Panc1 (cell line): ENCODE measurements at regions not wholly inside any gene's neighbourhood (a gene's known extent, or its start where the extent isn't known, plus 50 kb on each side); places are given as distances from the start of the nearest gene placed in this dataset.

Experiments
- POLR2AphosphoS5 ChIP-seq: IDR thresholded peaks from 2 replicates; pipeline ENCODE4 v1.6.1; 2012; ENCODE audit warnings: mild to moderate bottlenecking, low read depth, low read length, moderate library complexity
- SIN3A ChIP-seq: IDR thresholded peaks from 2 replicates; pipeline ENCODE4 v1.6.1; 2012; ENCODE audit warnings: low read depth, mild to moderate bottlenecking, low read length, moderate library complexity, borderline replicate concordance; ENCODE audit not compliant: insufficient read depth
- TCF7L2 ChIP-seq: IDR thresholded peaks from 2 replicates; pipeline ENCODE4 v1.6.1; 2011; ENCODE audit warnings: mild to moderate bottlenecking, low read depth, low read length, inconsistent platforms
- TF ChIP-seq, protein P1 (sequence below): fragments of 450-650 bp; IDR thresholded peaks from 2 replicates; pipeline ENCODE4 v1.5.1; 2017; ENCODE audit warnings: mild to moderate bottlenecking
- TF ChIP-seq, protein P2 (sequence below), 2 experiments: IDR thresholded peaks; 2 replicates each; pipeline ENCODE4 v1.6.1; 2011 to 2012; ENCODE audit warnings: low read depth in 2 of 2, control low read depth in 1 of 2, low read length in 1 of 2, mild to moderate bottlenecking in 1 of 2, moderate library complexity in 1 of 2; ENCODE audit not compliant: insufficient read depth in 1 of 2

DNA sequence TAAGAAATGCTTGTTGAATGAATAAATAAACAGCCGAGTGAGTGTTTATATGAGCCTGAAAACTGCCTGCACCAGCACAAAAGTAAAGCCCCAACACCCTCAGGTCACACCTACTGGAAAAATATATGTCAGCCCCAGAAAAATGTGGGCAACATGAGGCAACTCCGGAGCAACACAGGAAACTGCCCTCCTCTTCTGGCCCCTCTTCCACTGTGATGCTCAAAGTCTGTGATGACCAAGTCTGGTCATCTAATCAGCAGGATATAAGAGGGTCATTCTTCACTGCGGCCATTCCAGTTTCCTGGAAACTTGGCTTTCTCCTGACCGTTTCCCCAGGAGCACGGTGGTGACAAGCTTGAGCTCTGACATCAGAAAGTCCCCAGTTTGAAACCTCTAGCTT lies 159.6 kb upstream of the PZP start:
- TF ChIP-seq, protein P1, sequence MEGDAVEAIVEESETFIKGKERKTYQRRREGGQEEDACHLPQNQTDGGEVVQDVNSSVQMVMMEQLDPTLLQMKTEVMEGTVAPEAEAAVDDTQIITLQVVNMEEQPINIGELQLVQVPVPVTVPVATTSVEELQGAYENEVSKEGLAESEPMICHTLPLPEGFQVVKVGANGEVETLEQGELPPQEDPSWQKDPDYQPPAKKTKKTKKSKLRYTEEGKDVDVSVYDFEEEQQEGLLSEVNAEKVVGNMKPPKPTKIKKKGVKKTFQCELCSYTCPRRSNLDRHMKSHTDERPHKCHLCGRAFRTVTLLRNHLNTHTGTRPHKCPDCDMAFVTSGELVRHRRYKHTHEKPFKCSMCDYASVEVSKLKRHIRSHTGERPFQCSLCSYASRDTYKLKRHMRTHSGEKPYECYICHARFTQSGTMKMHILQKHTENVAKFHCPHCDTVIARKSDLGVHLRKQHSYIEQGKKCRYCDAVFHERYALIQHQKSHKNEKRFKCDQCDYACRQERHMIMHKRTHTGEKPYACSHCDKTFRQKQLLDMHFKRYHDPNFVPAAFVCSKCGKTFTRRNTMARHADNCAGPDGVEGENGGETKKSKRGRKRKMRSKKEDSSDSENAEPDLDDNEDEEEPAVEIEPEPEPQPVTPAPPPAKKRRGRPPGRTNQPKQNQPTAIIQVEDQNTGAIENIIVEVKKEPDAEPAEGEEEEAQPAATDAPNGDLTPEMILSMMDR, result no peak
- no peak for TF ChIP-seq SIN3A
- no peak for TF ChIP-seq POLR2AphosphoS5
- TF ChIP-seq, protein P2, sequence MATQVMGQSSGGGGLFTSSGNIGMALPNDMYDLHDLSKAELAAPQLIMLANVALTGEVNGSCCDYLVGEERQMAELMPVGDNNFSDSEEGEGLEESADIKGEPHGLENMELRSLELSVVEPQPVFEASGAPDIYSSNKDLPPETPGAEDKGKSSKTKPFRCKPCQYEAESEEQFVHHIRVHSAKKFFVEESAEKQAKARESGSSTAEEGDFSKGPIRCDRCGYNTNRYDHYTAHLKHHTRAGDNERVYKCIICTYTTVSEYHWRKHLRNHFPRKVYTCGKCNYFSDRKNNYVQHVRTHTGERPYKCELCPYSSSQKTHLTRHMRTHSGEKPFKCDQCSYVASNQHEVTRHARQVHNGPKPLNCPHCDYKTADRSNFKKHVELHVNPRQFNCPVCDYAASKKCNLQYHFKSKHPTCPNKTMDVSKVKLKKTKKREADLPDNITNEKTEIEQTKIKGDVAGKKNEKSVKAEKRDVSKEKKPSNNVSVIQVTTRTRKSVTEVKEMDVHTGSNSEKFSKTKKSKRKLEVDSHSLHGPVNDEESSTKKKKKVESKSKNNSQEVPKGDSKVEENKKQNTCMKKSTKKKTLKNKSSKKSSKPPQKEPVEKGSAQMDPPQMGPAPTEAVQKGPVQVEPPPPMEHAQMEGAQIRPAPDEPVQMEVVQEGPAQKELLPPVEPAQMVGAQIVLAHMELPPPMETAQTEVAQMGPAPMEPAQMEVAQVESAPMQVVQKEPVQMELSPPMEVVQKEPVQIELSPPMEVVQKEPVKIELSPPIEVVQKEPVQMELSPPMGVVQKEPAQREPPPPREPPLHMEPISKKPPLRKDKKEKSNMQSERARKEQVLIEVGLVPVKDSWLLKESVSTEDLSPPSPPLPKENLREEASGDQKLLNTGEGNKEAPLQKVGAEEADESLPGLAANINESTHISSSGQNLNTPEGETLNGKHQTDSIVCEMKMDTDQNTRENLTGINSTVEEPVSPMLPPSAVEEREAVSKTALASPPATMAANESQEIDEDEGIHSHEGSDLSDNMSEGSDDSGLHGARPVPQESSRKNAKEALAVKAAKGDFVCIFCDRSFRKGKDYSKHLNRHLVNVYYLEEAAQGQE (IDR thresholded peaks at IDR 0.05; ENCODE audit: insufficient read depth in 1 of 2, low read depth in 2 of 2, low read length in 1 of 2), result no peak
- no peak for TF ChIP-seq TCF7L2
